ENCODE measurements at regions not wholly inside any gene's neighbourhood (a gene's known extent, or its start where the extent isn't known, plus 50 kb on each side); places are given as distances from the start of the nearest gene placed in this dataset.

- Mint-ChIP-seq H3K27ac (no peak overlapping the region; the same call in 1 of the 2 replicates), H3K36me3 (ENCODE audit: low read depth) (no peaks in the 10 kb centered on the region), H3K9me3 (no peaks in the 10 kb centered on the region), H3K27me3 (ENCODE audit: insufficient read depth, low read depth, poor library complexity) (peaks cover 2% of the 10 kb centered on the region), H3K4me1 (0 out of 3 replicates have a peak, but pooled peaks cover 4% of the 10 kb centered on the region), H3K4me3 (no peak overlapping the region)
- ATAC-seq (no peak; the same call in 2 of the 3 replicates), DNase-seq (ENCODE audit: low spot score) (peak; percentile 14)
- Histone ChIP-seq H2AFZ (peak overlapping the region; percentile 1; the same call in 1 of the 2 replicates), H3K4me3 (no peak overlapping the region), H3K79me2 (replicated peaks; ENCODE audit: insufficient read depth) (no peaks in the 10 kb centered on the region), H3K9me2 (ENCODE audit: insufficient read depth) (no peaks in the 10 kb centered on the region), H3F3A (replicated peaks; ENCODE audit: low read depth) (no peaks in the 10 kb centered on the region), H3K27me3 (ENCODE audit: insufficient read depth) (no peaks in the 10 kb centered on the region), H3K4me2 (no peak overlapping the region), H3K27ac (ENCODE audit: low read depth) (no peak overlapping the region), H4K20me1 (replicated peaks; ENCODE audit: insufficient read depth) (no peaks in the 10 kb centered on the region), H3K36me3 (ENCODE audit: insufficient read depth) (no peaks in the 10 kb centered on the region), H3K4me1 (ENCODE audit: insufficient read depth) (no peaks in the 10 kb centered on the region)
- TF ChIP-seq JUNB (IDR thresholded peaks at IDR 0.05; ENCODE audit: unreplicated experiment) (no peak), NANOG (IDR thresholded peaks at IDR 0.05; ENCODE audit: borderline replicate concordance) (no peak), STAT1 (IDR thresholded peaks at IDR 0.05; ENCODE audit: unreplicated experiment) (no peak), ZNF462 (CRISPR knock-in tag; IDR thresholded peaks at IDR 0.05) (no peak), ETS1 (IDR thresholded peaks at IDR 0.05) (no peak), EZH2 (IDR thresholded peaks at IDR 0.05; ENCODE audit: low read depth, unreplicated experiment) (no peak), POLR2AphosphoS5 (IDR thresholded peaks at IDR 0.05; ENCODE audit: low read depth) (no peak), ZNF331 (CRISPR knock-in tag; IDR thresholded peaks at IDR 0.05; ENCODE audit: low read depth) (no peak), REST (IDR thresholded peaks at IDR 0.05; ENCODE audit: unreplicated experiment) (no peak), ZNF114 (CRISPR knock-in tag; IDR thresholded peaks at IDR 0.05) (no peak)
These were observed 2874.1 kb upstream of the PCDH20 start for GRCh38 chr13:64289702-64290101.

Data from GM23338 (cell line).